SK-N-SH (cell line): ENCODE measurements at regions not wholly inside any gene's neighbourhood (a gene's known extent, or its start where the extent isn't known, plus 50 kb on each side); places are given as distances from the start of the nearest gene placed in this dataset.

Source experiments
- CTCF ChIA-PET: fragments of 300-600, 350-600 bp; formaldehyde crosslinking; extraction: SDS; loops from one replicate; lab custom pipeline; 2021; lab: Yijun Ruan, JAX
- POLR2A ChIA-PET: fragments of 350-600 bp; sonication (Branson Sonifier 250); formaldehyde crosslinking; extraction: SDS; loops from one replicate; lab custom pipeline; 2020; ENCODE audit warnings: antibody characterized with exemption, inconsistent platforms; lab: Yijun Ruan, JAX
- DNase-seq: peaks from one replicate; pipeline ENCODE4 v3.0.0; 2012
- H2AFZ ChIP-seq: fragments of 200-600 bp; sonication (generic); 2 replicates; pipeline ENCODE4 v1.8.1; 2016; ENCODE audit warnings: antibody characterized with exemption, mild to moderate bottlenecking, low read depth
- H3F3A ChIP-seq: fragments of 200-600 bp; sonication (generic); replicated peaks from 2 replicates; pipeline ENCODE3; 2016; ENCODE audit warnings: antibody characterized with exemption, mild to moderate bottlenecking; ENCODE audit not compliant: insufficient read depth
- H3K27ac ChIP-seq, 2 experiments: fragments of 200-500 bp in 1 of 2; fragments of 200-600 bp in 1 of 2; sonication (Bioruptor generic) in 1 of 2; sonication (generic), shearing (Covaris generic) in 1 of 2; 2 replicates each; pipeline versions ENCODE4 v1.5.1 to v1.6.1; 2014 to 2016; ENCODE audit warnings: low read depth in 2 of 2, inconsistent platforms in 1 of 2, low read length in 1 of 2, mild to moderate bottlenecking in 1 of 2, mixed read lengths in 1 of 2
- H3K27me3 ChIP-seq: fragments of 200-600 bp; sonication (generic), shearing (Covaris generic); 2 replicates; pipeline ENCODE4 v1.6.1; 2016; ENCODE audit warnings: mixed run types; ENCODE audit not compliant: insufficient read depth
- H3K36me3 ChIP-seq, 2 experiments: fragments of 200-500 bp in 1 of 2; fragments of 200-600 bp in 1 of 2; sonication (Bioruptor generic) in 1 of 2; sonication (generic) in 1 of 2; replicated peaks in 1 of 2; 2 replicates each; pipeline versions ENCODE3 to v1.5.1; 2014 to 2016; ENCODE audit warnings: low read length in 1 of 2, mild to moderate bottlenecking in 1 of 2; ENCODE audit not compliant: insufficient read depth in 2 of 2, control insufficient read depth in 1 of 2
- H3K4me1 ChIP-seq, 2 experiments: fragments of 200-500 bp in 1 of 2; fragments of 200-600 bp in 1 of 2; sonication (Bioruptor generic) in 1 of 2; sonication (generic), shearing (Covaris generic) in 1 of 2; 2 replicates each; pipeline versions ENCODE4 v1.5.1 to v1.6.1; 2014 to 2016; ENCODE audit warnings: low read depth in 1 of 2, low read length in 1 of 2, mixed run types in 1 of 2; ENCODE audit not compliant: insufficient read depth in 2 of 2, control insufficient read depth in 1 of 2
- H3K4me2 ChIP-seq: fragments of 200-600 bp; sonication (generic), shearing (Covaris generic); 2 replicates; pipeline ENCODE4 v1.6.1; 2017; ENCODE audit warnings: mixed run types
- H3K4me3 ChIP-seq, 2 experiments: fragments of 200-500 bp in 1 of 2; fragments of 200-600 bp in 1 of 2; sonication (Bioruptor generic) in 1 of 2; sonication (generic), shearing (Covaris generic) in 1 of 2; 2 replicates each; pipeline versions ENCODE4 v1.5.1 to v1.8.1; 2014 to 2016; ENCODE audit warnings: low read depth in 2 of 2, inconsistent platforms in 1 of 2, low read length in 1 of 2, mild to moderate bottlenecking in 1 of 2, mixed read lengths in 1 of 2, moderate library complexity in 1 of 2
- H3K79me2 ChIP-seq: fragments of 200-600 bp; sonication (generic); 2 replicates; pipeline ENCODE4 v1.8.1; 2017; ENCODE audit warnings: mild to moderate bottlenecking; ENCODE audit not compliant: insufficient read depth
- H3K9ac ChIP-seq: fragments of 200-600 bp; sonication (generic); 2 replicates; pipeline ENCODE4 v1.6.1; 2017; ENCODE audit warnings: mixed run types
- H3K9me2 ChIP-seq: fragments of 200-600 bp; sonication (generic); 2 replicates; pipeline ENCODE4 v1.6.1; 2017; ENCODE audit warnings: mixed run types
- H3K9me3 ChIP-seq: fragments of 200-600 bp; sonication (generic); 2 replicates; pipeline ENCODE4 v1.6.1; 2017; ENCODE audit warnings: mixed run types, mild to moderate bottlenecking, moderate library complexity
- H4K20me1 ChIP-seq: fragments of 200-600 bp; sonication (generic); 2 replicates; pipeline ENCODE4 v1.6.1; 2017; ENCODE audit warnings: mild to moderate bottlenecking, mixed run types; ENCODE audit not compliant: insufficient read depth
- CTCF ChIP-seq: fragments of 200-600 bp; sonication (generic); IDR thresholded peaks from 2 replicates; pipeline ENCODE4 v1.6.1; 2017; ENCODE audit warnings: antibody characterized with exemption, mild to moderate bottlenecking, moderate library complexity
- ELF1 ChIP-seq: IDR thresholded peaks from 2 replicates; pipeline ENCODE4 v1.4.0; 2012
- EP300 ChIP-seq, 2 experiments: IDR thresholded peaks; 2 replicates each; pipeline versions ENCODE4 v1.4.0 to v1.6.1; 2012; ENCODE audit warnings: borderline replicate concordance in 1 of 2, low read depth in 1 of 2, low read length in 1 of 2
- EZH2phosphoT487 ChIP-seq: fragments of 200-600 bp; sonication (generic); IDR thresholded peaks from 2 replicates; pipeline ENCODE4 v1.6.1; 2017; ENCODE audit warnings: low read depth, mixed run types, mild to moderate bottlenecking, antibody characterized with exemption, moderate library complexity, borderline replicate concordance
- FOSL2 ChIP-seq: IDR thresholded peaks from 2 replicates; pipeline ENCODE4 v1.4.0; 2012; ENCODE audit warnings: low read depth, mild to moderate bottlenecking, moderate library complexity, borderline replicate concordance
- FOXJ3 ChIP-seq: sonication (generic); formaldehyde crosslinking; IDR thresholded peaks from 2 replicates; pipeline ENCODE4 v1.5.1; 2020; ENCODE audit warnings: mild to moderate bottlenecking, missing genetic modification reagents
- FOXM1 ChIP-seq: IDR thresholded peaks from 2 replicates; pipeline ENCODE4 v1.4.0; 2012; ENCODE audit warnings: low read depth, mild to moderate bottlenecking
- GABPA ChIP-seq: IDR thresholded peaks from 2 replicates; pipeline ENCODE4 v1.4.0; 2012; ENCODE audit warnings: low read depth, mild to moderate bottlenecking
- GATA2 ChIP-seq: sonication (generic); formaldehyde crosslinking; IDR thresholded peaks from 2 replicates; pipeline ENCODE4 v1.5.0; 2020; ENCODE audit warnings: mild to moderate bottlenecking, missing genetic modification reagents
- IRF3 ChIP-seq: fragments of 150-350 bp; IDR thresholded peaks from 2 replicates; pipeline ENCODE4 v1.6.1; 2016; ENCODE audit warnings: mild to moderate bottlenecking, low read depth, low read length
- JUND ChIP-seq: IDR thresholded peaks from 2 replicates; pipeline ENCODE4 v1.4.0; 2012
- MEF2A ChIP-seq: IDR thresholded peaks from 2 replicates; pipeline ENCODE4 v1.4.0; 2012; ENCODE audit warnings: low read depth, borderline replicate concordance
- MXI1 ChIP-seq: IDR thresholded peaks from 2 replicates; pipeline ENCODE4 v1.6.1; 2012; ENCODE audit warnings: mild to moderate bottlenecking, low read depth, low read length, improper control_type of control experiment
- NFIC ChIP-seq: IDR thresholded peaks from 2 replicates; pipeline ENCODE4 v1.4.0; 2012; ENCODE audit warnings: borderline replicate concordance
- NRF1 ChIP-seq: IDR thresholded peaks from 2 replicates; pipeline ENCODE4 v1.6.1; 2012; ENCODE audit warnings: low read depth, mild to moderate bottlenecking, low read length
- PBX3 ChIP-seq: IDR thresholded peaks from 2 replicates; pipeline ENCODE4; 2012
- RAD21 ChIP-seq: IDR thresholded peaks from 2 replicates; pipeline ENCODE4 v1.6.1; 2012; ENCODE audit warnings: mild to moderate bottlenecking, low read length
- RFX5 ChIP-seq: IDR thresholded peaks from 2 replicates; pipeline ENCODE4 v1.6.1; 2012; ENCODE audit warnings: mild to moderate bottlenecking, improper control_type of control experiment, low read length
- SIN3A ChIP-seq: IDR thresholded peaks from 2 replicates; pipeline ENCODE4 v1.6.1; 2012; ENCODE audit warnings: low read depth, mild to moderate bottlenecking, low read length, moderate library complexity, borderline replicate concordance
- SMC3 ChIP-seq: IDR thresholded peaks from 2 replicates; pipeline ENCODE4 v1.6.1; 2012; ENCODE audit warnings: low read depth, low read length, improper control_type of control experiment
- TEAD4 ChIP-seq: IDR thresholded peaks from 2 replicates; pipeline ENCODE4 v1.4.0; 2012; ENCODE audit warnings: mild to moderate bottlenecking, borderline replicate concordance; ENCODE audit not compliant: insufficient read depth
- USF2 ChIP-seq: fragments of 150-350 bp; IDR thresholded peaks from 2 replicates; pipeline ENCODE4 v1.6.1; 2017; ENCODE audit warnings: antibody characterized with exemption, low read length, low read depth, borderline replicate concordance
- ZBTB33 ChIP-seq: IDR thresholded peaks from 2 replicates; pipeline ENCODE4 v1.4.0; 2012; ENCODE audit warnings: low read depth, borderline replicate concordance
- WGBS: methylation state at CpG from one replicate; pipeline ENCODE4 v1.1.6; 2017; ENCODE audit warnings: low lambda C conversion rate; 5-methylcytosine and 5-hydroxymethylcytosine counted together

- Histone ChIP-seq H3K27me3 (no peaks in the 10 kb centered on the region), H3K27ac (no peak overlapping the region), H3K79me2 (no peaks in the 10 kb centered on the region; the same call in 1 of the 2 replicates), H2AFZ (no peak overlapping the region), H3K9me2 (no peaks in the 10 kb centered on the region), H3K9ac (no peak overlapping the region), H3K4me2 (no peak overlapping the region), H4K20me1 (no peaks in the 10 kb centered on the region), H3K4me3 (no peak overlapping the region), H3K36me3 (no peaks in the 10 kb centered on the region), H3F3A (no peaks in the 10 kb centered on the region), H3K9me3 (no peaks in the 10 kb centered on the region), H3K4me1 (no peaks in the 10 kb centered on the region; a peak in 1 of 4 replicates)
- TF ChIP-seq JUND (no peak), IRF3 (no peak), RFX5 (no peak), TEAD4 (no peak), PBX3 (no peak), NRF1 (no peak), GABPA (no peak), MXI1 (no peak), USF2 (no peak), GATA2 (CRISPR knock-in tag) (no peak), FOXM1 (no peak), EZH2phosphoT487 (no peak), SIN3A (no peak), CTCF (no peak)
- ChIA-PET CTCF (no interaction called here), POLR2A (interaction anchor here (0.7 kb wide), 1 partner anchor 19 kb away, joined by 3 read pairs; no protein-coding TSS in a partner anchor)
- no peak for DNase-seq
- WGBS: 44% methylated on average over 5 of the region's 5 CpGs
These were observed 83.9 kb downstream of the ZIC1 start for GRCh38 chr3:147493065-147493464.

- no peaks in the 10 kb centered on the region for H3F3A ChIP-seq
- no peak for DNase-seq
- H3K79me2 ChIP-seq: no peaks in the 10 kb centered on the region; the same call in 1 of the 2 replicates
- no peaks in the 10 kb centered on the region for H3K9me3 ChIP-seq
- no peak overlapping the region for H3K4me3 ChIP-seq
- no peaks in the 10 kb centered on the region; a peak in 1 of 4 replicates for H3K4me1 ChIP-seq
- ChIA-PET POLR2A (no interaction called here), CTCF (no interaction called here)
- H3K27ac ChIP-seq: no peak overlapping the region
- H4K20me1 ChIP-seq: no peaks in the 10 kb centered on the region
- WGBS: 51% methylated on average over 2 of the region's 2 CpGs
- H3K9ac ChIP-seq: no peak overlapping the region
- no peaks in the 10 kb centered on the region for H3K27me3 ChIP-seq
- no peak overlapping the region for H3K4me2 ChIP-seq
- no peaks in the 10 kb centered on the region for H3K36me3 ChIP-seq
- H2AFZ ChIP-seq: no peak overlapping the region
- no peaks in the 10 kb centered on the region for H3K9me2 ChIP-seq
- no peak for TF ChIP-seq GABPA
- no peak for TF ChIP-seq MEF2A
- TF ChIP-seq NFIC: no peak
- TF ChIP-seq GATA2 (CRISPR knock-in tag): no peak
- no peak for TF ChIP-seq SIN3A
- no peak for TF ChIP-seq SMC3
- TF ChIP-seq FOSL2: no peak
- TF ChIP-seq EP300 (IDR thresholded peaks at IDR 0.05; ENCODE audit: borderline replicate concordance in 1 of 2, low read depth in 1 of 2, low read length in 1 of 2): no peak
- TF ChIP-seq FOXJ3 (CRISPR knock-in tag): no peak
- TF ChIP-seq MXI1: no peak
- TF ChIP-seq ELF1: no peak
- TF ChIP-seq NRF1: no peak
- TF ChIP-seq RAD21: no peak
- TF ChIP-seq ZBTB33: no peak
These were observed 84.5 kb downstream of the ZIC1 start for GRCh38 chr3:147493666-147494065.
